Neural cell (in vitro differentiated cells): ENCODE measurements at regions not wholly inside any gene's neighbourhood (a gene's known extent, or its start where the extent isn't known, plus 50 kb on each side); places are given as distances from the start of the nearest gene placed in this dataset.

Source experiments
- H2AFZ ChIP-seq: fragments of 200-600, 300-800 bp; sonication (generic), shearing (Covaris generic); 2 replicates; pipeline ENCODE4 v1.6.0; 2014; ENCODE audit warnings: low read depth, mild to moderate bottlenecking, antibody characterized with exemption, low read length, moderate library complexity
- H3F3A ChIP-seq: fragments of 200-600 bp; shearing (Covaris generic); 2 replicates; pipeline ENCODE4 v1.6.1; 2016; ENCODE audit warnings: mild to moderate bottlenecking, moderate library complexity, mixed read lengths, antibody characterized with exemption, low read length; ENCODE audit not compliant: insufficient read depth, poor library complexity, severe bottlenecking
- H3K27ac ChIP-seq: fragments of 200-600, 300-800 bp; sonication (generic), shearing (Covaris generic); 2 replicates; pipeline ENCODE4 v1.5.1; 2014; ENCODE audit warnings: mild to moderate bottlenecking, low read length, moderate library complexity
- H3K27me3 ChIP-seq: fragments of 300-800, 200-600 bp; sonication (generic), shearing (Covaris generic); 2 replicates; pipeline ENCODE4 v1.6.0; 2014; ENCODE audit warnings: mild to moderate bottlenecking, low read depth, low read length, moderate library complexity; ENCODE audit not compliant: insufficient read depth
- H3K36me3 ChIP-seq: fragments of 300-800, 200-600 bp; sonication (generic), shearing (Covaris generic); 2 replicates; pipeline ENCODE4 v1.5.1; 2014; ENCODE audit warnings: mild to moderate bottlenecking, antibody characterized with exemption, low read length, moderate library complexity; ENCODE audit not compliant: insufficient read depth
- H3K4me2 ChIP-seq: fragments of 300-800, 200-600 bp; sonication (generic), shearing (Covaris generic); 2 replicates; pipeline ENCODE4 v1.6.0; 2014; ENCODE audit warnings: mild to moderate bottlenecking, low read length
- H3K4me3 ChIP-seq: fragments of 300-800, 200-600 bp; sonication (generic), shearing (Covaris generic); 2 replicates; pipeline ENCODE4 v1.5.1; 2014; ENCODE audit warnings: mild to moderate bottlenecking, low read length, moderate library complexity
- H3K79me2 ChIP-seq: fragments of 200-600 bp; shearing (Covaris generic); replicated peaks from 2 replicates; pipeline ENCODE4 v1.6.0; 2014; ENCODE audit warnings: mild to moderate bottlenecking, low read length, moderate library complexity; ENCODE audit not compliant: insufficient read depth
- H3K9ac ChIP-seq: fragments of 300-800, 200-600 bp; sonication (generic), shearing (Covaris generic); 2 replicates; pipeline ENCODE4 v1.6.1; 2016; ENCODE audit warnings: mild to moderate bottlenecking, low read length, mixed read lengths
- H3K9me2 ChIP-seq: fragments of 200-600 bp; shearing (Covaris generic); 2 replicates; pipeline ENCODE4 v1.6.1; 2016; ENCODE audit warnings: mild to moderate bottlenecking, low read length, mixed read lengths; ENCODE audit not compliant: insufficient read depth
- H3K9me3 ChIP-seq: fragments of 200-600, 300-800 bp; sonication (generic), shearing (Covaris generic); 2 replicates; pipeline ENCODE4 v1.6.1; 2016; ENCODE audit warnings: mild to moderate bottlenecking, mixed run types, low read length, moderate library complexity, mixed read lengths
- H4K20me1 ChIP-seq: fragments of 200-600 bp; shearing (Covaris generic); 2 replicates; pipeline ENCODE4 v1.6.1; 2016; ENCODE audit warnings: mild to moderate bottlenecking, mixed run types; ENCODE audit not compliant: insufficient read depth
- EP300 ChIP-seq: fragments of 450-650 bp; conservative IDR thresholded peaks from 2 replicates; pipeline ENCODE4 v1.6.1; 2014; ENCODE audit warnings: antibody characterized with exemption, mild to moderate bottlenecking, moderate library complexity; ENCODE audit not compliant: poor library complexity, severe bottlenecking
- EZH2 ChIP-seq: fragments of 200-600, 300-800 bp; shearing (Covaris generic), sonication (generic); IDR thresholded peaks from 2 replicates; pipeline ENCODE4 v1.6.1; 2014; ENCODE audit warnings: antibody characterized with exemption, low read length, borderline replicate concordance, mild to moderate bottlenecking; ENCODE audit not compliant: insufficient read depth, poor library complexity, severe bottlenecking
- MXI1 ChIP-seq: fragments of 450-650 bp; conservative IDR thresholded peaks from 2 replicates; pipeline ENCODE4 v1.6.1; 2014; ENCODE audit warnings: antibody characterized with exemption, mild to moderate bottlenecking; ENCODE audit not compliant: poor library complexity, severe bottlenecking
- POLR2AphosphoS5 ChIP-seq: IDR thresholded peaks from 2 replicates; pipeline ENCODE4 v1.6.1; 2012
- RAD21 ChIP-seq: fragments of 450-650 bp; conservative IDR thresholded peaks from 2 replicates; pipeline ENCODE4 v1.6.1; 2014; ENCODE audit warnings: antibody characterized with exemption, mild to moderate bottlenecking, moderate library complexity
- REST ChIP-seq: IDR thresholded peaks from 2 replicates; pipeline ENCODE4 v1.6.1; 2012; ENCODE audit warnings: borderline replicate concordance
- SMC3 ChIP-seq: fragments of 450-650 bp; conservative IDR thresholded peaks from 2 replicates; pipeline ENCODE4 v1.6.1; 2014; ENCODE audit warnings: antibody characterized with exemption, mild to moderate bottlenecking, moderate library complexity; ENCODE audit not compliant: poor library complexity
- TAF1 ChIP-seq: IDR thresholded peaks from 2 replicates; pipeline ENCODE4 v1.6.1; 2012; ENCODE audit warnings: low read depth
- TF ChIP-seq, protein P1 (sequence below): fragments of 450-650 bp; IDR thresholded peaks from 2 replicates; pipeline ENCODE4 v1.5.1; 2014; ENCODE audit warnings: antibody characterized with exemption, mild to moderate bottlenecking, moderate library complexity; ENCODE audit not compliant: poor library complexity, severe bottlenecking

GRCh38 chr9:134970198-134970597 lies 52.5 kb upstream of the FCN1 start:
- Histone ChIP-seq H3K9me3 (no peaks in the 10 kb centered on the region), H3K4me2 (no peak overlapping the region), H3K4me3 (no peak overlapping the region), H2AFZ (no peak overlapping the region), H3F3A (no peaks in the 10 kb centered on the region), H3K9ac (no peak overlapping the region), H3K27me3 (no peaks in the 10 kb centered on the region), H3K36me3 (no peaks in the 10 kb centered on the region), H4K20me1 (no peaks in the 10 kb centered on the region), H3K9me2 (no peaks in the 10 kb centered on the region), H3K27ac (no peak overlapping the region), H3K79me2 (no peaks in the 10 kb centered on the region)
- TF ChIP-seq EP300 = no peak

GRCh38 chr9:134970719-134971118 lies 53.0 kb upstream of the FCN1 start:
- H3F3A ChIP-seq = no peaks in the 10 kb centered on the region
- no peaks in the 10 kb centered on the region for H3K27me3 ChIP-seq
- H3K79me2 ChIP-seq = no peaks in the 10 kb centered on the region
- H3K27ac ChIP-seq = no peak overlapping the region
- no peak overlapping the region for H3K4me3 ChIP-seq
- no peak overlapping the region for H2AFZ ChIP-seq
- TF ChIP-seq TAF1 (no peak), SMC3 (no peak), MXI1 (no peak), EP300 (no peak), POLR2AphosphoS5 (no peak), REST (no peak), EZH2 (no peak), RAD21 (no peak)
- TF ChIP-seq, protein P1, sequence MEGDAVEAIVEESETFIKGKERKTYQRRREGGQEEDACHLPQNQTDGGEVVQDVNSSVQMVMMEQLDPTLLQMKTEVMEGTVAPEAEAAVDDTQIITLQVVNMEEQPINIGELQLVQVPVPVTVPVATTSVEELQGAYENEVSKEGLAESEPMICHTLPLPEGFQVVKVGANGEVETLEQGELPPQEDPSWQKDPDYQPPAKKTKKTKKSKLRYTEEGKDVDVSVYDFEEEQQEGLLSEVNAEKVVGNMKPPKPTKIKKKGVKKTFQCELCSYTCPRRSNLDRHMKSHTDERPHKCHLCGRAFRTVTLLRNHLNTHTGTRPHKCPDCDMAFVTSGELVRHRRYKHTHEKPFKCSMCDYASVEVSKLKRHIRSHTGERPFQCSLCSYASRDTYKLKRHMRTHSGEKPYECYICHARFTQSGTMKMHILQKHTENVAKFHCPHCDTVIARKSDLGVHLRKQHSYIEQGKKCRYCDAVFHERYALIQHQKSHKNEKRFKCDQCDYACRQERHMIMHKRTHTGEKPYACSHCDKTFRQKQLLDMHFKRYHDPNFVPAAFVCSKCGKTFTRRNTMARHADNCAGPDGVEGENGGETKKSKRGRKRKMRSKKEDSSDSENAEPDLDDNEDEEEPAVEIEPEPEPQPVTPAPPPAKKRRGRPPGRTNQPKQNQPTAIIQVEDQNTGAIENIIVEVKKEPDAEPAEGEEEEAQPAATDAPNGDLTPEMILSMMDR = no peak
- H3K9me3 ChIP-seq = no peaks in the 10 kb centered on the region
- H4K20me1 ChIP-seq = no peaks in the 10 kb centered on the region
- no peak overlapping the region for H3K4me2 ChIP-seq
- H3K9me2 ChIP-seq = no peaks in the 10 kb centered on the region
- H3K36me3 ChIP-seq = no peaks in the 10 kb centered on the region
- no peak overlapping the region for H3K9ac ChIP-seq

- H2AFZ ChIP-seq = no peak overlapping the region
- H3K79me2 ChIP-seq = no peaks in the 10 kb centered on the region
- H3K9me3 ChIP-seq = no peaks in the 10 kb centered on the region
- no peak overlapping the region for H3K4me3 ChIP-seq
- no peak overlapping the region for H3K27ac ChIP-seq
- H4K20me1 ChIP-seq = no peaks in the 10 kb centered on the region
- H3K36me3 ChIP-seq = no peaks in the 10 kb centered on the region
- TF ChIP-seq MXI1 (no peak), SMC3 (no peak), REST (no peak), RAD21 (no peak), POLR2AphosphoS5 (no peak), TAF1 (no peak), EP300 (no peak), EZH2 (no peak)
- TF ChIP-seq, protein P1 = no peak
- no peaks in the 10 kb centered on the region for H3K9me2 ChIP-seq
- no peaks in the 10 kb centered on the region for H3K27me3 ChIP-seq
- no peaks in the 10 kb centered on the region for H3F3A ChIP-seq
- no peak overlapping the region for H3K4me2 ChIP-seq
- H3K9ac ChIP-seq = no peak overlapping the region
These were observed 53.5 kb upstream of the FCN1 start for GRCh38 chr9:134971196-134971595.
